IMR-90 (cell line): ENCODE measurements at regions not wholly inside any gene's neighbourhood (a gene's known extent, or its start where the extent isn't known, plus 50 kb on each side); places are given as distances from the start of the nearest gene placed in this dataset.

Experiments
- ATAC-seq: fragments of 200-7000 bp; cut with Tn5 transposase; 2 replicates; pipeline ENCODE4 v1.9.1; 2020; ENCODE audit warnings: low read depth, mild to moderate bottlenecking, moderate library complexity
- BruUV-seq: library from RNA; stranded (reverse); fragments of 400-500 nt; replicated peaks from 2 replicates; lab custom pipeline; 2021; lab: Mats Ljungman, UMichigan
- CTCF ChIA-PET: fragments of 300-600 bp; formaldehyde crosslinking; extraction: SDS; loops from one replicate; lab custom pipeline; 2021; ENCODE audit warnings: antibody characterized with exemption; lab: Yijun Ruan, JAX
- POLR2A ChIA-PET: fragments of 300-600 bp; sonication (Branson Sonifier 250); formaldehyde crosslinking; loops from one replicate; lab custom pipeline; 2022; ENCODE audit warnings: antibody characterized with exemption; ENCODE audit not compliant: unreplicated experiment; lab: Charles Lee
- DNase-seq: peaks from one replicate; pipeline ENCODE4 v3.0.0; 2013
- H2AFZ ChIP-seq: replicated peaks from 2 replicates; pipeline ENCODE3; 2013; ENCODE audit warnings: low read length, mild to moderate bottlenecking; ENCODE audit not compliant: poor library complexity
- H2AK5ac ChIP-seq: 2 replicates; pipeline ENCODE4 v1.6.1; 2013; ENCODE audit warnings: low read depth, low read length, inconsistent platforms
- H2AK9ac ChIP-seq: replicated peaks from 2 replicates; pipeline ENCODE3; 2013; ENCODE audit warnings: mild to moderate bottlenecking, low read depth, low read length, moderate library complexity; ENCODE audit not compliant: poor library complexity
- H2BK120ac ChIP-seq: 2 replicates; pipeline ENCODE4 v1.6.1; 2013; ENCODE audit warnings: low read depth, low read length, inconsistent platforms
- H2BK15ac ChIP-seq: 3 replicates; pipeline ENCODE4 v1.6.1; 2013; ENCODE audit warnings: low read depth, low read length, inconsistent platforms
- H2BK20ac ChIP-seq: 2 replicates; pipeline ENCODE4 v1.6.1; 2013; ENCODE audit warnings: low read depth, mild to moderate bottlenecking, inconsistent platforms, low read length, moderate library complexity
- H2BK5ac ChIP-seq: 2 replicates; pipeline ENCODE4 v1.6.1; 2013; ENCODE audit warnings: mild to moderate bottlenecking, low read depth, low read length, inconsistent platforms; ENCODE audit not compliant: poor library complexity, severe bottlenecking
- H3K14ac ChIP-seq: replicated peaks from 2 replicates; pipeline ENCODE4 v1.6.1; 2013; ENCODE audit warnings: low read depth, low read length, inconsistent platforms
- H3K18ac ChIP-seq: 2 replicates; pipeline ENCODE4 v1.6.1; 2013; ENCODE audit warnings: low read depth, low read length, control low read depth
- H3K23ac ChIP-seq: 2 replicates; pipeline ENCODE4 v1.6.1; 2013; ENCODE audit warnings: low read depth, low read length, inconsistent platforms
- H3K27ac ChIP-seq: 2 replicates; pipeline ENCODE4 v1.5.1; 2013; ENCODE audit warnings: mild to moderate bottlenecking, control low read depth, low read length; ENCODE audit not compliant: insufficient read depth
- H3K27me3 ChIP-seq: 2 replicates; pipeline ENCODE4 v1.6.1; 2013; ENCODE audit warnings: low read length; ENCODE audit not compliant: control insufficient read depth, insufficient read depth
- H3K36me3 ChIP-seq: 2 replicates; pipeline ENCODE4 v1.6.1; 2013; ENCODE audit warnings: low read length, mixed read lengths; ENCODE audit not compliant: control insufficient read depth, insufficient read depth
- H3K4ac ChIP-seq: 2 replicates; pipeline ENCODE4 v1.6.1; 2013; ENCODE audit warnings: low read depth, low read length, inconsistent platforms
- H3K4me1 ChIP-seq: 2 replicates; pipeline ENCODE4 v1.6.1; 2013; ENCODE audit warnings: low read length, mixed read lengths; ENCODE audit not compliant: control insufficient read depth, insufficient read depth
- H3K4me2 ChIP-seq: 2 replicates; pipeline ENCODE4 v1.6.1; 2013; ENCODE audit warnings: low read depth, mild to moderate bottlenecking, control low read depth, low read length, moderate library complexity
- H3K4me3 ChIP-seq: 2 replicates; pipeline ENCODE4 v1.5.1; 2013; ENCODE audit warnings: low read depth, mild to moderate bottlenecking, control low read depth, low read length, moderate library complexity; ENCODE audit not compliant: insufficient read depth
- H3K56ac ChIP-seq: 2 replicates; pipeline ENCODE4 v1.6.1; 2013; ENCODE audit warnings: low read length, inconsistent platforms; ENCODE audit not compliant: insufficient read depth; ENCODE audit errors: extremely low read depth
- H3K79me1 ChIP-seq, 2 experiments: 2 replicates each; pipeline ENCODE4 v1.6.1; 2013; ENCODE audit warnings: low read length in 2 of 2, inconsistent platforms in 1 of 2, low read depth in 1 of 2
- H3K9ac ChIP-seq: 2 replicates; pipeline ENCODE4 v1.6.1; 2013; ENCODE audit warnings: low read depth, low read length, control low read depth
- H3K9me1 ChIP-seq: 2 replicates; pipeline ENCODE4 v1.6.1; 2013; ENCODE audit warnings: low read length, inconsistent platforms; ENCODE audit not compliant: insufficient read depth
- H3K9me3 ChIP-seq: 2 replicates; pipeline ENCODE4 v1.6.1; 2013; ENCODE audit warnings: low read length; ENCODE audit not compliant: control insufficient read depth, insufficient read depth
- H4K20me1 ChIP-seq: 2 replicates; pipeline ENCODE4 v1.6.1; 2013; ENCODE audit warnings: low read length, inconsistent platforms; ENCODE audit not compliant: insufficient read depth
- H4K5ac ChIP-seq: 2 replicates; pipeline ENCODE4 v1.6.1; 2013; ENCODE audit warnings: mild to moderate bottlenecking, low read depth, low read length, control low read depth
- H4K8ac ChIP-seq, 2 experiments: 2 replicates each; pipeline ENCODE4 v1.6.1; 2013; ENCODE audit warnings: low read depth in 2 of 2, low read length in 2 of 2, control low read depth in 1 of 2, inconsistent platforms in 1 of 2
- H4K91ac ChIP-seq: 2 replicates; pipeline ENCODE4 v1.6.1; 2013; ENCODE audit warnings: low read depth, low read length, inconsistent platforms; ENCODE audit not compliant: insufficient read depth
- BHLHE40 ChIP-seq: fragments of 150-350 bp; IDR thresholded peaks from 2 replicates; pipeline ENCODE4 v1.6.1; 2016; ENCODE audit warnings: mild to moderate bottlenecking, low read depth, low read length
- FOS ChIP-seq: fragments of 150-350 bp; IDR thresholded peaks from 2 replicates; pipeline ENCODE4 v1.6.1; 2016; ENCODE audit warnings: low read depth, low read length
- MAFK ChIP-seq: IDR thresholded peaks from 2 replicates; pipeline ENCODE4 v1.6.1; 2012; ENCODE audit warnings: low read depth, low read length, improper control_type of control experiment
- WGBS, 2 experiments: methylation state at CpG; one replicate each; pipeline versions ENCODE4 v1.1.5 to v1.1.7; 2013; ENCODE audit warnings: missing lambda C conversion rate in 2 of 2; ENCODE audit not compliant: insufficient read length in 1 of 2; ENCODE audit errors: extremely low coverage in 2 of 2; 5-methylcytosine and 5-hydroxymethylcytosine counted together
- dilution Hi-C: fragments of 300-500 bp; cut with HindIII; formaldehyde crosslinking; loops from one replicate; pipeline ENCODE4 v1.14.3; 2018; ENCODE audit warnings: low sequenced_read_pairs; ENCODE audit not compliant: unreplicated experiment
- in situ Hi-C: fragments of 300-500 bp; cut with MboI; formaldehyde crosslinking; loops from 3 replicates; pipeline ENCODE4 v1.14.3; 2019; ENCODE audit warnings: low sequenced_read_pairs, inconsistent platforms, mixed read lengths
- intact Hi-C: fragments of 100-400 bp; cut with micrococcal nuclease; formaldehyde crosslinking; loops from 2 replicates; pipeline ENCODE4 v1.10.0; 2022

GRCh38 chr2:237033536-237034060, 52.1 kb upstream of the COPS8 start:
- intact Hi-C loops (no loop called here), dilution Hi-C loops (no loop called here), in situ Hi-C loops (no loop called here)
- no peak for TF ChIP-seq FOS
- no peak for TF ChIP-seq MAFK
- TF ChIP-seq BHLHE40: no peak
- no peaks in the 10 kb centered on the region for H4K20me1 ChIP-seq
- no peak overlapping the region for H3K14ac ChIP-seq
- H3K36me3 ChIP-seq: no peaks in the 10 kb centered on the region
- WGBS, 2 experiments: no CpG with 5 or more reads among the region's 3 CpGs
- H2AK5ac ChIP-seq: no peak overlapping the region
- H3K9ac ChIP-seq: no peak overlapping the region
- H4K91ac ChIP-seq: no peak overlapping the region
- H3K4me1 ChIP-seq: no peaks in the 10 kb centered on the region
- no peak overlapping the region for H3K27ac ChIP-seq
- no peak overlapping the region for H3K18ac ChIP-seq
- H2BK5ac ChIP-seq: no peak overlapping the region
- no peak overlapping the region for H3K4me3 ChIP-seq
- ChIA-PET CTCF (no interaction called here), POLR2A (interaction anchor here (0.7 kb wide), 1 partner anchor 9 kb away, joined by 3 read pairs; no protein-coding TSS in a partner anchor)
- no peak overlapping the region for H4K8ac ChIP-seq
- peaks cover 8% of the 10 kb centered on the region for H3K27me3 ChIP-seq
- ATAC-seq (no peak), DNase-seq (no peak)
- H3K79me1 ChIP-seq: no peaks in the 10 kb centered on the region
- H3K56ac ChIP-seq: no peak overlapping the region
- H3K4me2 ChIP-seq: no peak overlapping the region
- no peak overlapping the region for H2BK15ac ChIP-seq
- H2AK9ac ChIP-seq: no peak overlapping the region
- no TSS peak for BruUV-seq
- H2AFZ ChIP-seq: no peak overlapping the region
- no peaks in the 10 kb centered on the region for H3K9me1 ChIP-seq
- H3K4ac ChIP-seq: no peak overlapping the region
- H3K9me3 ChIP-seq: no peaks in the 10 kb centered on the region
- no peak overlapping the region for H4K5ac ChIP-seq
- no peak overlapping the region for H3K23ac ChIP-seq
- H2BK120ac ChIP-seq: no peak overlapping the region
- no peak overlapping the region for H2BK20ac ChIP-seq
